ENCODE measurements at regions not wholly inside any gene's neighbourhood (a gene's known extent, or its start where the extent isn't known, plus 50 kb on each side); places are given as distances from the start of the nearest gene placed in this dataset.
"Not testable (repeated sequence)": the region's sequence is repeated elsewhere in the genome, so short reads cannot be mapped to it uniquely, and the experiment has no call there.

- H3K4me3 ChIP-seq (ENCODE audit: low read length): no peak overlapping the region
- no peak for TF ChIP-seq ZNF274 (IDR thresholded peaks at IDR 0.05; ENCODE audit: low read depth, low read length)
These were observed 512.0 kb upstream of the PCDH20 start for GRCh38 chr13:61927648-61928047.

- no peak for TF ChIP-seq ZNF274 (IDR thresholded peaks at IDR 0.05; ENCODE audit: low read depth, low read length)
- H3K4me3 ChIP-seq (ENCODE audit: low read length): no peak overlapping the region
These were observed 503.2 kb upstream of the PCDH20 start for GRCh38 chr13:61918841-61919240.

- no peak for TF ChIP-seq ZNF274 (IDR thresholded peaks at IDR 0.05; ENCODE audit: low read depth, low read length)
- no peak overlapping the region for H3K4me3 ChIP-seq (ENCODE audit: low read length)
These were observed 500.8 kb upstream of the PCDH20 start for GRCh38 chr13:61916483-61916882.

GRCh38 chr13:61913183-61913582 lies 497.5 kb upstream of the PCDH20 start:
- H3K4me3 ChIP-seq (ENCODE audit: low read length): no peak overlapping the region
- TF ChIP-seq ZNF274 (IDR thresholded peaks at IDR 0.05; ENCODE audit: low read depth, low read length): no peak

- no peak overlapping the region for H3K4me3 ChIP-seq (ENCODE audit: low read length)
- TF ChIP-seq ZNF274 (IDR thresholded peaks at IDR 0.05; ENCODE audit: low read depth, low read length): no peak
These were observed 493.4 kb upstream of the PCDH20 start for GRCh38 chr13:61908906-61909615.

- no peak for TF ChIP-seq ZNF274 (IDR thresholded peaks at IDR 0.05; ENCODE audit: low read depth, low read length)
- H3K4me3 ChIP-seq (ENCODE audit: low read length): no peak overlapping the region
These were observed 489.4 kb upstream of the PCDH20 start for GRCh38 chr13:61905054-61905453.

GRCh38 chr13:61901946-61902541 lies 486.4 kb upstream of the PCDH20 start:
- no peak overlapping the region for H3K4me3 ChIP-seq (ENCODE audit: low read length)

GRCh38 chr13:61900033-61900432 lies 484.4 kb upstream of the PCDH20 start:
- H3K4me3 ChIP-seq (ENCODE audit: low read length): no peak overlapping the region

More at GRCh38 chr13:61901946-61902541, 486.4 kb upstream of the PCDH20 start:
- no peak for TF ChIP-seq ZNF274 (IDR thresholded peaks at IDR 0.05; ENCODE audit: low read depth, low read length)

GRCh38 chr13:61898207-61898606 lies 482.6 kb upstream of the PCDH20 start:
- TF ChIP-seq ZNF274 (IDR thresholded peaks at IDR 0.05; ENCODE audit: low read depth, low read length): no peak
- no peak overlapping the region for H3K4me3 ChIP-seq (ENCODE audit: low read length)

More at GRCh38 chr13:61900033-61900432, 484.4 kb upstream of the PCDH20 start:
- no peak for TF ChIP-seq ZNF274 (IDR thresholded peaks at IDR 0.05; ENCODE audit: low read depth, low read length)

GRCh38 chr13:61891401-61891800 lies 475.8 kb upstream of the PCDH20 start:
- no peak overlapping the region for H3K4me3 ChIP-seq (ENCODE audit: low read length)
- no peak for TF ChIP-seq ZNF274 (IDR thresholded peaks at IDR 0.05; ENCODE audit: low read depth, low read length)

- TF ChIP-seq ZNF274 (IDR thresholded peaks at IDR 0.05; ENCODE audit: low read depth, low read length): no peak
- H3K4me3 ChIP-seq (ENCODE audit: low read length): no peak overlapping the region
These were observed 469.2 kb upstream of the PCDH20 start for GRCh38 chr13:61884830-61885229.

GRCh38 chr13:61880578-61881283 lies 465.1 kb upstream of the PCDH20 start:
- no peak for TF ChIP-seq ZNF274 (IDR thresholded peaks at IDR 0.05; ENCODE audit: low read depth, low read length)
- no peak overlapping the region for H3K4me3 ChIP-seq (ENCODE audit: low read length)

- not testable (repeated sequence) for H3K4me3 ChIP-seq (ENCODE audit: low read length)
These were observed 462.9 kb upstream of the PCDH20 start for GRCh38 chr13:61878565-61878964.

- H3K4me3 ChIP-seq (ENCODE audit: low read length): no peak overlapping the region
- TF ChIP-seq ZNF274 (IDR thresholded peaks at IDR 0.05; ENCODE audit: low read depth, low read length): no peak
These were observed 459.4 kb upstream of the PCDH20 start for GRCh38 chr13:61874970-61875579.

GRCh38 chr13:61873717-61874116 lies 458.1 kb upstream of the PCDH20 start:
- TF ChIP-seq ZNF274 (IDR thresholded peaks at IDR 0.05; ENCODE audit: low read depth, low read length): no peak

More at GRCh38 chr13:61873717-61874116, 458.1 kb upstream of the PCDH20 start:
- no peak overlapping the region for H3K4me3 ChIP-seq (ENCODE audit: low read length)
